ENCODE measurements at regions not wholly inside any gene's neighbourhood (a gene's known extent, or its start where the extent isn't known, plus 50 kb on each side); places are given as distances from the start of the nearest gene placed in this dataset.

GRCh38 chr20:57048027-57048869, 218.2 kb downstream of the BMP7 start:
- DNase-seq (ENCODE audit: extremely low read depth in 1 of 2, low read depth in 1 of 2), result no peak

GRCh38 chr20:57049296-57049695, 217.1 kb downstream of the BMP7 start:
- no peak for DNase-seq (ENCODE audit: extremely low read depth in 1 of 2, low read depth in 1 of 2)

GRCh38 chr20:57051096-57051495, 215.3 kb downstream of the BMP7 start:
- no peak for DNase-seq (ENCODE audit: extremely low read depth in 1 of 2, low read depth in 1 of 2)

- no peak for DNase-seq (ENCODE audit: extremely low read depth in 1 of 2, low read depth in 1 of 2)
These were observed 213.4 kb downstream of the BMP7 start for GRCh38 chr20:57053067-57053466.

GRCh38 chr20:57053793-57054552, 212.5 kb downstream of the BMP7 start:
- DNase-seq (ENCODE audit: extremely low read depth in 1 of 2, low read depth in 1 of 2), result no peak

- no peak for DNase-seq (ENCODE audit: extremely low read depth in 1 of 2, low read depth in 1 of 2)
These were observed 211.1 kb downstream of the BMP7 start for GRCh38 chr20:57055345-57055744.

GRCh38 chr20:57056651-57057050, 209.8 kb downstream of the BMP7 start:
- no peak for DNase-seq (ENCODE audit: extremely low read depth in 1 of 2, low read depth in 1 of 2)

- DNase-seq (ENCODE audit: extremely low read depth in 1 of 2, low read depth in 1 of 2), result no peak
These were observed 207.3 kb downstream of the BMP7 start for GRCh38 chr20:57059055-57059596.

- DNase-seq (ENCODE audit: extremely low read depth in 1 of 2, low read depth in 1 of 2), result no peak
These were observed 205.9 kb downstream of the BMP7 start for GRCh38 chr20:57060407-57061050.

- no peak for DNase-seq (ENCODE audit: extremely low read depth in 1 of 2, low read depth in 1 of 2)
These were observed 205.2 kb downstream of the BMP7 start for GRCh38 chr20:57061051-57061900.

- DNase-seq (ENCODE audit: extremely low read depth in 1 of 2, low read depth in 1 of 2), result no peak
These were observed 204.2 kb downstream of the BMP7 start for GRCh38 chr20:57062241-57062640.

GRCh38 chr20:57062696-57063270, 203.7 kb downstream of the BMP7 start:
- DNase-seq (ENCODE audit: extremely low read depth in 1 of 2, low read depth in 1 of 2), result no peak

- no peak for DNase-seq (ENCODE audit: extremely low read depth in 1 of 2, low read depth in 1 of 2)
These were observed 201.6 kb downstream of the BMP7 start for GRCh38 chr20:57064836-57065235.

- DNase-seq (ENCODE audit: extremely low read depth in 1 of 2, low read depth in 1 of 2), result no peak
These were observed 200.8 kb downstream of the BMP7 start for GRCh38 chr20:57065646-57066045.

- DNase-seq (ENCODE audit: extremely low read depth in 1 of 2, low read depth in 1 of 2), result no peak
These were observed 200.1 kb downstream of the BMP7 start for GRCh38 chr20:57066126-57066900.

GRCh38 chr20:57069442-57069841, 197.0 kb downstream of the BMP7 start:
- no peak for DNase-seq (ENCODE audit: extremely low read depth in 1 of 2, low read depth in 1 of 2)

GRCh38 chr20:57070296-57070695, 196.1 kb downstream of the BMP7 start:
- no peak for DNase-seq (ENCODE audit: extremely low read depth in 1 of 2, low read depth in 1 of 2)

- no peak for DNase-seq (ENCODE audit: extremely low read depth in 1 of 2, low read depth in 1 of 2)
These were observed 195.1 kb downstream of the BMP7 start for GRCh38 chr20:57071283-57071731.

- no peak for DNase-seq (ENCODE audit: extremely low read depth in 1 of 2, low read depth in 1 of 2)
These were observed 194.4 kb downstream of the BMP7 start for GRCh38 chr20:57071954-57072583.

Data from stimulated activated CD8-positive, alpha-beta memory T cell treated with anti-CD3 and anti-CD28 coated beads, Interleukin-7, amount 100 ng/mL, for 48 hours (primary cell).